CD4-positive, alpha-beta memory T cell (primary cell): ENCODE measurements at regions not wholly inside any gene's neighbourhood (a gene's known extent, or its start where the extent isn't known, plus 50 kb on each side); places are given as distances from the start of the nearest gene placed in this dataset.

ENCODE experiments used
- CTCF ChIA-PET: fragments of 350-600 bp; sonication (Branson Sonifier 250); formaldehyde crosslinking; loops from one replicate; lab custom pipeline; 2021; ENCODE audit warnings: inconsistent platforms; ENCODE audit not compliant: partially characterized antibody; lab: Charles Lee
- POLR2A ChIA-PET: fragments of 350-600 bp; sonication (Branson Sonifier 250); formaldehyde crosslinking; loops from one replicate; lab custom pipeline; 2021; ENCODE audit not compliant: partially characterized antibody; lab: Charles Lee
- DNase-seq, 5 donors: peaks; one replicate each; pipeline versions ENCODE4 v3.0.0 to v3.0.0-alpha.2; 2020 to 2022; ENCODE audit warnings: mixed read lengths in 1 of 5
- H3K27ac ChIP-seq: one replicate; pipeline ENCODE4 v1.7.0; 2013; ENCODE audit warnings: low read depth, low read length
- H3K27me3 ChIP-seq: 2 replicates; pipeline ENCODE4 v1.7.0; 2013; ENCODE audit warnings: mild to moderate bottlenecking, low read length, moderate library complexity; ENCODE audit not compliant: insufficient read depth
- H3K36me3 ChIP-seq: 2 replicates; pipeline ENCODE4 v1.7.0; 2013; ENCODE audit warnings: mild to moderate bottlenecking, low read length, moderate library complexity; ENCODE audit not compliant: insufficient read depth
- H3K4me1 ChIP-seq: 2 replicates; pipeline ENCODE4 v1.7.0; 2013; ENCODE audit warnings: mild to moderate bottlenecking, low read length, moderate library complexity; ENCODE audit not compliant: insufficient read depth
- H3K4me3 ChIP-seq, 2 donors: one replicate each; pipeline ENCODE4 v1.7.0; 2013; ENCODE audit warnings: low read length in 2 of 2, mild to moderate bottlenecking in 1 of 2
- H3K9me3 ChIP-seq, 2 donors: one replicate each; pipeline ENCODE4 v1.7.0; 2013; ENCODE audit warnings: low read length in 2 of 2, control low read depth in 1 of 2; ENCODE audit not compliant: control insufficient read depth in 1 of 2
- H3K27ac Mint-ChIP-seq, 7 donors: one replicate each; pipeline ENCODE4 v1.8.0; 2020 to 2021; ENCODE audit warnings: mixed read lengths in 7 of 7, mild to moderate bottlenecking in 6 of 7, inconsistent platforms in 3 of 7, moderate library complexity in 3 of 7
- H3K27me3 Mint-ChIP-seq, 2 donors: one replicate each; pipeline ENCODE4 v1.8.0; 2020 to 2021; ENCODE audit warnings: mixed read lengths in 2 of 2
- H3K36me3 Mint-ChIP-seq, 2 donors: one replicate each; pipeline ENCODE4 v1.8.0; 2020 to 2021; ENCODE audit warnings: mixed read lengths in 2 of 2, inconsistent platforms in 1 of 2, mild to moderate bottlenecking in 1 of 2
- H3K4me1 Mint-ChIP-seq, 4 donors: one replicate each; pipeline ENCODE4 v1.8.0; 2020 to 2021; ENCODE audit warnings: mixed read lengths in 4 of 4, mild to moderate bottlenecking in 1 of 4
- H3K4me3 Mint-ChIP-seq, 8 donors: one replicate each; pipeline ENCODE4 v1.8.0; 2020 to 2021; ENCODE audit warnings: mixed read lengths in 8 of 8, mild to moderate bottlenecking in 7 of 8, moderate library complexity in 6 of 8, inconsistent platforms in 3 of 8
- H3K9me3 Mint-ChIP-seq, 8 donors: one replicate each; pipeline ENCODE4 v1.8.0; 2020 to 2021; ENCODE audit warnings: mixed read lengths in 8 of 8, mild to moderate bottlenecking in 5 of 8, inconsistent platforms in 3 of 8, moderate library complexity in 1 of 8
- intact Hi-C: fragments of 100-400 bp; cut with micrococcal nuclease; formaldehyde crosslinking; loops from one replicate; pipeline ENCODE4 v1.15.1; 2023

- DNase-seq, result no peak
- CTCF ChIA-PET, result no interaction called here
- intact Hi-C loops, result no loop called here
- no peaks in the 10 kb centered on the region for H3K4me1 ChIP-seq
- POLR2A ChIA-PET, result no interaction called here
- no peaks in the 10 kb centered on the region for H3K27me3 ChIP-seq
- no peak overlapping the region for H3K27ac Mint-ChIP-seq
- no peaks in the 10 kb centered on the region for H3K36me3 Mint-ChIP-seq
- H3K27me3 Mint-ChIP-seq, result no peaks in the 10 kb centered on the region
- H3K4me3 Mint-ChIP-seq, result no peak overlapping the region
- no peaks in the 10 kb centered on the region for H3K9me3 ChIP-seq
- H3K4me1 Mint-ChIP-seq, result no peaks in the 10 kb centered on the region
- no peak overlapping the region for H3K27ac ChIP-seq
- peaks cover 0 to 14% (median 2%) of the 10 kb centered on the region in 8 donors for H3K9me3 Mint-ChIP-seq
- H3K4me3 ChIP-seq, result no peak overlapping the region
- no peaks in the 10 kb centered on the region for H3K36me3 ChIP-seq
Measured at GRCh38 chr12:60997869-60998378, 1262.3 kb upstream of the USP15 start.

- Histone ChIP-seq H3K4me1 (no peaks in the 10 kb centered on the region), H3K9me3 (no peaks in the 10 kb centered on the region), H3K27me3 (no peaks in the 10 kb centered on the region), H3K27ac (no peak overlapping the region), H3K4me3 (no peak overlapping the region), H3K36me3 (no peaks in the 10 kb centered on the region)
- ChIA-PET CTCF (no interaction called here), POLR2A (no interaction called here)
- Mint-ChIP-seq H3K27ac (no peak overlapping the region), H3K4me3 (no peak overlapping the region), H3K4me1 (no peaks in the 10 kb centered on the region), H3K9me3 (peaks cover 0 to 10% (median 3%) of the 10 kb centered on the region in 8 donors), H3K36me3 (no peaks in the 10 kb centered on the region), H3K27me3 (no peaks in the 10 kb centered on the region)
- intact Hi-C loops, result no loop called here
- DNase-seq, result no peak
Measured at GRCh38 chr12:61009192-61009591, 1251.0 kb upstream of the USP15 start.

DNA sequence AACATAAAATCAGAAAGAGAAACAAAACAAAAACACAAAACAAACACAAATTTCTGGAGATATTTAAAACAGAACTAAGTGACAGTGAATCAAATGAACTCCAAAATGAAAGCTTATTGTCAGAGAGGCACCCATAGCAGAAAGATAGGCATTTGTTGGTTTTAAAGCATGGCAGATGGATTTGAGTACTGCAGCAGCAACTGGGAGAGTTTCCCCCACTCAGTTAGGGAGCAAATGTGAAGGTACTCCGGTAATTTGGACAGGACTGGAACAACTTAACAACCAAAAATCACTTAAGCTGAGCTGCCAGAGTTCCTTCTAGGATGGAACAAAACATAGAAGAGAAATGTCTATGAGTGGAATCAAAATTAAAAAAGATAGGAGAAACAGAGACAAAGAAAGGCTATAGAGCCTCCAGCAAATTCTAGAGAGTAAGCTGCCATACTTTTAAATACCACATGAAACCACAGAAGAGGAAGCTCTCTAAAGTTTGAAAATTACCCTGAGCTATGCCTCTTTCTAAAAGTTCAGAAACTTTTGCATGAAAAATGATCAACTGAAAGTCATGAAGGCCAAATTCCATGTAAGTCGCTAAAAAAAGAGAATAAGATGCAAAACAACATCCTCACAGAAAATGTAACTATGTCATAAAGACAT, 1248.3 kb upstream of the USP15 start:
- CTCF ChIA-PET, result no interaction called here
- no peaks in the 10 kb centered on the region for H3K9me3 ChIP-seq
- H3K36me3 ChIP-seq, result no peaks in the 10 kb centered on the region
- H3K27me3 ChIP-seq, result no peaks in the 10 kb centered on the region
- no peak for DNase-seq
- POLR2A ChIA-PET, result no interaction called here
- H3K4me3 ChIP-seq, result no peak overlapping the region
- Mint-ChIP-seq H3K9me3 (peaks cover 0 to 10% (median 4%) of the 10 kb centered on the region in 8 donors), H3K4me3 (no peak overlapping the region), H3K36me3 (no peaks in the 10 kb centered on the region), H3K4me1 (no peaks in the 10 kb centered on the region), H3K27ac (no peak overlapping the region), H3K27me3 (no peaks in the 10 kb centered on the region)
- H3K4me1 ChIP-seq, result no peaks in the 10 kb centered on the region
- intact Hi-C loops, result no loop called here
- H3K27ac ChIP-seq, result no peak overlapping the region

- H3K27me3 ChIP-seq, result no peaks in the 10 kb centered on the region
- no peak overlapping the region for H3K4me3 ChIP-seq
- DNase-seq, result no peak
- POLR2A ChIA-PET, result no interaction called here
- Mint-ChIP-seq H3K4me1 (no peaks in the 10 kb centered on the region), H3K4me3 (no peak overlapping the region), H3K9me3 (peaks cover 0 to 20% (median 15%) of the 10 kb centered on the region in 8 donors), H3K27me3 (no peaks in the 10 kb centered on the region), H3K36me3 (no peaks in the 10 kb centered on the region), H3K27ac (no peak overlapping the region)
- CTCF ChIA-PET, result no interaction called here
- intact Hi-C loops, result no loop called here
- H3K9me3 ChIP-seq, result no peaks in the 10 kb centered on the region
- H3K27ac ChIP-seq, result no peak overlapping the region
- no peaks in the 10 kb centered on the region for H3K36me3 ChIP-seq
- H3K4me1 ChIP-seq, result no peaks in the 10 kb centered on the region
Measured at GRCh38 chr12:61018571-61018970, 1241.6 kb upstream of the USP15 start.

DNA sequence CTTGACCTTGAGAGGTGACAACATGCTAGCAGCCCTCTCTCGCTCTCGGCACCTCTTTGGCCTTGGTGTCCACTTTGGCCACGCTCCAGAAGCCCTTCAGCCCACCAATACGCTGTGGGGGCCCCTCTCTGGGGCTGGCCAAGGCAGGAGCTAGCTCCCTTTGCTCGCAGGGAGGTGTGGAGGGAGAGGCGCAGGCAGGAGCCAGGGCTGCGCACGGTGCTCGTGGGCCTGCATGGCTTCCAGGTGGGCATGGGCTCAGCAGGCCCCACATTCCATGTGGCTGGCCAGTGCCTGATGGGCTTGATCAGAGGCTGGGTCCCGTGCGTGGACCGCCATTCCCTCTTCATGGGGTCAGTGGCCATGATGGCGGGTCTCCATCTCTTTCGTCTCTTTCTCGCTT, 1237.0 kb upstream of the USP15 start:
- ChIA-PET CTCF (no interaction called here), POLR2A (no interaction called here)
- no peaks in the 10 kb centered on the region for H3K36me3 ChIP-seq
- no peaks in the 10 kb centered on the region for H3K4me1 ChIP-seq
- H3K27ac ChIP-seq, result no peak overlapping the region
- intact Hi-C loops, result no loop called here
- Mint-ChIP-seq H3K27ac (no peak overlapping the region), H3K4me3 (no peak overlapping the region), H3K36me3 (no peaks in the 10 kb centered on the region), H3K4me1 (no peaks in the 10 kb centered on the region), H3K9me3 (peaks cover 0 to 23% (median 14%) of the 10 kb centered on the region in 8 donors), H3K27me3 (no peaks in the 10 kb centered on the region)
- H3K9me3 ChIP-seq, result no peaks in the 10 kb centered on the region
- no peak overlapping the region for H3K4me3 ChIP-seq
- H3K27me3 ChIP-seq, result no peaks in the 10 kb centered on the region
- no peak for DNase-seq

- Mint-ChIP-seq H3K27me3 (no peaks in the 10 kb centered on the region), H3K9me3 (peaks cover 0 to 17% (median 6%) of the 10 kb centered on the region in 8 donors), H3K4me1 (no peaks in the 10 kb centered on the region), H3K36me3 (peaks cover 0 to 4% of the 10 kb centered on the region in 2 donors), H3K27ac (no peak overlapping the region), H3K4me3 (no peak overlapping the region)
- POLR2A ChIA-PET, result no interaction called here
- CTCF ChIA-PET, result no interaction called here
- Histone ChIP-seq H3K27me3 (no peaks in the 10 kb centered on the region), H3K9me3 (no peaks in the 10 kb centered on the region), H3K4me1 (no peaks in the 10 kb centered on the region), H3K36me3 (no peaks in the 10 kb centered on the region), H3K4me3 (no peak overlapping the region), H3K27ac (no peak overlapping the region)
- intact Hi-C loops, result no loop called here
- DNase-seq, result no peak
Measured at GRCh38 chr12:61029516-61029915, 1230.7 kb upstream of the USP15 start.

GRCh38 chr12:61037792-61038191, 1222.4 kb upstream of the USP15 start:
- Histone ChIP-seq H3K4me1 (no peaks in the 10 kb centered on the region), H3K27ac (no peak overlapping the region), H3K9me3 (no peaks in the 10 kb centered on the region), H3K27me3 (no peaks in the 10 kb centered on the region), H3K4me3 (no peak overlapping the region), H3K36me3 (no peaks in the 10 kb centered on the region)
- no peak for DNase-seq
- ChIA-PET CTCF (no interaction called here), POLR2A (no interaction called here)
- intact Hi-C loops, result no loop called here
- Mint-ChIP-seq H3K4me1 (no peaks in the 10 kb centered on the region), H3K4me3 (no peak overlapping the region), H3K27me3 (no peaks in the 10 kb centered on the region), H3K9me3 (peaks cover 0 to 8% (median 2%) of the 10 kb centered on the region in 8 donors), H3K36me3 (no peaks in the 10 kb centered on the region), H3K27ac (no peak overlapping the region)
